Breast epithelium (tissue), 4 donors: ENCODE measurements at regions not wholly inside any gene's neighbourhood (a gene's known extent, or its start where the extent isn't known, plus 50 kb on each side); places are given as distances from the start of the nearest gene placed in this dataset.
"Not testable (repeated sequence)": the region's sequence is repeated elsewhere in the genome, so short reads cannot be mapped to it uniquely, and the experiment has no call there.

ENCODE experiments used
- DNase-seq, 2 donors: peaks; one replicate each; pipeline ENCODE4 v3.0.0-alpha.2; 2019; ENCODE audit warnings: low spot score in 2 of 2
- H3K27ac ChIP-seq, 2 donors: fragments of 200-600 bp; sonication (generic) in 1 of 2; one replicate each; pipeline ENCODE4 v1.5.1; 2016 to 2019; ENCODE audit warnings: mild to moderate bottlenecking in 1 of 2
- H3K27me3 ChIP-seq, 2 donors: fragments of 200-600 bp; sonication (generic) in 1 of 2; one replicate each; pipeline versions ENCODE4 v1.5.1 to v1.6.0; 2017 to 2019; ENCODE audit warnings: control low read depth in 1 of 2, mild to moderate bottlenecking in 1 of 2
- H3K36me3 ChIP-seq: fragments of 200-600 bp; one replicate; pipeline ENCODE4 v1.5.1; 2019
- H3K4me1 ChIP-seq, 2 donors: fragments of 200-600 bp; sonication (generic); one replicate each; pipeline ENCODE4 v1.5.1; 2016 to 2019; ENCODE audit warnings: control low read depth in 1 of 2
- H3K4me3 ChIP-seq, 3 donors: fragments of 200-600 bp; sonication (generic); 1 replicate in 2 of 3; 2 replicates in 1 of 3; pipeline ENCODE4 v1.5.1; 2016 to 2019; ENCODE audit warnings: mild to moderate bottlenecking in 3 of 3, moderate library complexity in 2 of 3
- H3K9me3 ChIP-seq, 2 donors: fragments of 200-600 bp; sonication (generic) in 1 of 2; one replicate each; pipeline ENCODE4 v1.5.1; 2016 to 2019; ENCODE audit warnings: control low read depth in 1 of 2
- POLR2A ChIP-seq: fragments of 450-650 bp; IDR thresholded peaks from one replicate; pipeline ENCODE4 v1.6.1; 2016; ENCODE audit warnings: antibody characterized with exemption, mild to moderate bottlenecking, moderate library complexity
- POLR2AphosphoS5 ChIP-seq, 3 donors: sonication (generic); formaldehyde crosslinking; IDR thresholded peaks; one replicate each; pipeline ENCODE4 v1.6.1; 2017; ENCODE audit warnings: antibody characterized with exemption in 3 of 3
- intact Hi-C: fragments of 100-400 bp; cut with DNase I; formaldehyde crosslinking; loops from one replicate; pipeline ENCODE4 v1.15.1; 2023; ENCODE audit warnings: low total_unique reads
- TF ChIP-seq, protein P1 (sequence below), 3 donors: fragments of 450-650 bp; IDR thresholded peaks; one replicate each; pipeline ENCODE4 v1.5.1; 2016 to 2017; ENCODE audit warnings: antibody characterized with exemption in 3 of 3, mild to moderate bottlenecking in 3 of 3, moderate library complexity in 3 of 3

DNA sequence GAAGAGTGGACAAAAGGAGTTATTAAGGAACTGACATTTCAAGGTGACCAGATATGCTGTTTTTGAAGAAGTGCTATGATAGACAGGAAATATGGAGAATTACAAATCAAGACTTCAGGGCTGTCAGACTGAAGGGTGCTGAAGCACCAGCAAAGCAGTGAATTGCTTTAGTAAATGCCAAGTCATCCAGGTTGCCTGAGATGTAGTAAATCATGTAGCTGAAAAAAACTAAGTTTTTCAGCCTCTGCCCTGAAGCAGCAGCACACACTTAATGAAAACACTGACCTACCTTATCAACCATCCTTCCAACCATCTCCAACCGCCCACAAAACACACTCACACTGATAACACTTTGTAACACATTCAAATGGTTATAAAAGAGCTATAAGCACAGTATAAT is 110.0 kb downstream of the PRR15 start:
- H3K4me3 ChIP-seq, intact Hi-C loops, H3K27me3 ChIP-seq, H3K4me1 ChIP-seq, H3K9me3 ChIP-seq, H3K27ac ChIP-seq, H3K36me3 ChIP-seq, DNase-seq: not testable (repeated sequence)

DNA sequence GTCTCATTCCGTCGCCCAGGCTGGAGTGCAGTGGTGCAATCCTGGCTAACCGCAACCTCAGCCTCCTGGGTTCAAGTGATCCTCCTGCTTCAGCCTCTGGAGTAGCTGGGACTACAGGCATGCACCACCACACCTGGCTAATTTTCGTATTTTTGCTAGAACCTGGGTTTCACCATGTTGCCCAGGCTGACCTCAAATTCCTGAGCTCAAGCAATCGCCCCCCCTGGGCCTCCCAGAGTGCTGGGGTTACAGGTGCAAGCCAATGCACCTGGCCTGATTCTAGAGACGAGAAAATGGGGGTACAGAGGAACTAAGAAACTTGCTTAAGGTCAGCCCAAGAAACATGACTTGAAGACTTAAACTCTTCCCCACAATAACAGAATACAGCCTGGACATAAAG is 111.0 kb downstream of the PRR15 start:
- H3K27me3 ChIP-seq, H3K4me3 ChIP-seq, H3K4me1 ChIP-seq, DNase-seq, H3K9me3 ChIP-seq, intact Hi-C loops, H3K36me3 ChIP-seq, H3K27ac ChIP-seq: not testable (repeated sequence)

DNA sequence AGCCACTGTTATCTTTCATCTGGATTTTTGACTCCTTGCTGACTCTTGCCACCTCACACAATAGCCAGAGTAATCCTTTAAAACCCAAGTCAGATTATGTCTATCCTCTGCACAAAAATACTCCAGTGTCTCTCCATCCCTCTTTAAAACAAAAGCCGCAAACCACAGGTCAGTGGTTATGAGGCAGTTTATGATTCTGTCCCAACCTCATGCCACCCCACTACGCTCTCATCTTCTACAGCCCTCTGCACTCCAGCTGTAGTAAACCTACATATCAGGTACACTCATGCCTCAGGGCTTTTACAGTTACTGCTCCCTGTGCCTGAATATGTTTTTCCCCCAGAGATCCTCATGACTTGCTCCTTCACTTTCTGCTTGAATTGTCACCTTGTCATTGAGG is 113.6 kb downstream of the PRR15 start:
- H3K36me3 ChIP-seq, H3K4me1 ChIP-seq, H3K9me3 ChIP-seq, DNase-seq, H3K4me3 ChIP-seq, intact Hi-C loops, H3K27me3 ChIP-seq, H3K27ac ChIP-seq: not testable (repeated sequence)

DNA sequence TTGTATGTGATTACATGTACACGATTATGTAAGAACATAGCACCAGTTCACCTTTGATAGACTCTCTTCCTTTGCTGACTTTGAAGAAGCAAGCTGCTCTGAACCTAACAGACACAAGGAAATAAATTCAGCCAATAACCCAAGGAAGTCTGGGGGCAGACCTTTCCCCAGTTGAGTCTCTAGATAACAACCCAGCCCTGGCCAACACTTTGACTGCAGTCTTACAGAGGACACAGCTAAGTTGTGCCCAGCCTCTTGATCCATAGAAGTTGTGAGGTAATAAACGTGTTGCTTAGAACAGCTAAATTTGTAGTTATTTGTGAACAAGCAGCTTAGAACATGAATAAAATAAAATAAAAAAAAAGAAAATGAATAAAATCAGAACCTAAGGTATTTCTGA is 116.3 kb downstream of the PRR15 start:
- DNase-seq, H3K4me1 ChIP-seq, H3K27ac ChIP-seq, intact Hi-C loops, H3K4me3 ChIP-seq, H3K9me3 ChIP-seq, H3K36me3 ChIP-seq, H3K27me3 ChIP-seq: not testable (repeated sequence)

DNA sequence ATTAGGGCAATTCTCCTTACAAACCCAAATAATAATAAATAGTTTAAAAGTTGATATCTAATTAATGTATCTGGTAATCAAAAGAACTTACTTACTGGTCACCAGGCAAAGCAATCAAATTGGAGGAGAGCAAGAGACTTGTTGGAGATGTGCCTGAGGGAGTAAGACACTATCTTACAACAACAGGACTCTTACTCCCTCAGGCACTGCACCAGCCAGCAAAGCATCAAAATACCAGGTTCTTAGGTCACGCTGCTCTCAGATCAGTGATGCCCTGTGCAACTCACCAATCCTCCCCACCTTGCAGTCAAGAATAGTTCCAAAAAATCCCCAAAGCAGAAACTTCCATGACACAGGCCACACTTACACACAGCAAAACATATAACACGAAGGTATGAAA is 117.0 kb downstream of the PRR15 start:
- H3K27ac ChIP-seq, H3K9me3 ChIP-seq, intact Hi-C loops, H3K4me1 ChIP-seq, H3K4me3 ChIP-seq, DNase-seq, H3K27me3 ChIP-seq, H3K36me3 ChIP-seq: not testable (repeated sequence)

DNA sequence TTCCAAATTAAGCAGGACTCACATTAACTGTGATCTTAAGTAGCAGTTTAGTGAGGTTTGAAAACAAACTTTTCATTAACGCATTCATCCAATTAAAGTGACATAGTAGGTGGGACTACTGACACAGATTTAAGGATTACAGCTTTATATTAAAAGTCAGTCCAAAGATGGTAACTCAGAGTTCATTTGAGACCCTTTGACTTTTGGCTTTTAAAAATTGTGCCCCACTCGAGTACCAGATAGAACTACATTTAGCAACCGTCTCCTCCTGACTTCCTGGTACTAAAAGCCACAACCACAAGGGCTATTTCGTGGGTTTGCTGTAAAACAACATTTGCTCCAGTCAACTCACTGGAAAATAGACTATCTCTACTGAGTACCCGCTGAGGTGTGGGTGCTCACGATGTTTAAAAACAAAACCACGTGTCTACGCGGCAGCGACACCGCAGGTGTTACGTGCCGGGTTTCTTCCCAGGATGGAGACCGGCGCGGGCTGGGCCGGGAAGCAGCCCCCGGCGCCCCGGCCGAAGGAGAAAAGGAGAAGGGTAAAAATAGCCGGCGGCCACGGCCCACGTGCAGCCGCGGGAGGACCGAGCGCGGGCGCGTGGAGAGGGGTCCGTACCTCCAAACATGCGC is 120.6 kb downstream of the PRR15 start:
- Histone ChIP-seq H3K27ac (peak overlapping the region; percentile 93 to 98), H3K4me3 (peak overlapping the region; percentile 64 to 81 (median 77))
- H3K36me3 ChIP-seq, H3K9me3 ChIP-seq, intact Hi-C loops, H3K4me1 ChIP-seq, DNase-seq, H3K27me3 ChIP-seq: not testable (repeated sequence)

DNA sequence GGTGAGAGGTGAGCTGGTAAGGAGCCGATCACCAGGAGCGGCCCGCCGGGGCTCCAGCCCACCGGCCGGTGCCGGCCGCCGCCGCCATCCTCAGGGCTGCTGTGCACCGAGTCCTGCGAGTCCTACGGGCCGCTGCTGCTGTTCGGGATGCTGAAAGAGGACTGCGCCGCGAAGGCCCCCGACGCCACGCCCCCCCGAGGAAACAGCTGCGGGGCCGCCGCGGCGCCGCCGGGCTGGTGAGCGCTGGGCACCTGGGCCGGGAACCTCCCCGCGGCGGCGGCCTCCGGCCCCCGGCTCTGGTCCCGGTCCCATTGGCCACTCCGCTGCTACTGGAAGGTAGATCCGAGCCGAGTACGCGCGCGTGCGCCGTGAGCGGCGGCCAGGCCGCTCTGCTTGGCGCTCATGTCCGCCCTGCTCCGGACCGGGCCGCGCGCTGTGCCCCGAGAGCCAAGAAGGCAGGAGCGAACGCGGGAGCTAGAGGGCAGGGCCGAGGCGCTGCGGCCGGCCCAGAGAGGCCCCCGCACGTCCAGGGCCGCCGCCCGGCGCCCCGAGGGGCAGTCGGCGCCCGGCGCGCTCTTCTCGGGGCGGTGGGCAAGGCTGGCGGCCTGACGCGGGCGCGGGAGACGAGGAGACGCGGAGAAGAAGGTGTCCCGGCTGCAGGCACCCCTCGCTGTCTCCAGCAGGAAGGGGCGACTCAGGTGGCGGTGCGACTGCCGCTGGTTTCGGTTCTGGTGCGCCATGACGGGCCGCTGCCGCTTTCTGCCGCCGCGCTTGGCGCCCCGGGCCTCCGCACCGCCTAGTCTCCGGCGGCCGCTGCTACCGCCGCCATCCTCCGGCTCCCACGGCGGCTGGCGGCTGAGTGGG is 121.3 kb upstream of the WIPF3 start:
- Histone ChIP-seq H3K27me3 (no peaks in the 10 kb centered on the region), H3K4me1 (no peaks in the 10 kb centered on the region)
- intact Hi-C loops: no loop called here

DNA sequence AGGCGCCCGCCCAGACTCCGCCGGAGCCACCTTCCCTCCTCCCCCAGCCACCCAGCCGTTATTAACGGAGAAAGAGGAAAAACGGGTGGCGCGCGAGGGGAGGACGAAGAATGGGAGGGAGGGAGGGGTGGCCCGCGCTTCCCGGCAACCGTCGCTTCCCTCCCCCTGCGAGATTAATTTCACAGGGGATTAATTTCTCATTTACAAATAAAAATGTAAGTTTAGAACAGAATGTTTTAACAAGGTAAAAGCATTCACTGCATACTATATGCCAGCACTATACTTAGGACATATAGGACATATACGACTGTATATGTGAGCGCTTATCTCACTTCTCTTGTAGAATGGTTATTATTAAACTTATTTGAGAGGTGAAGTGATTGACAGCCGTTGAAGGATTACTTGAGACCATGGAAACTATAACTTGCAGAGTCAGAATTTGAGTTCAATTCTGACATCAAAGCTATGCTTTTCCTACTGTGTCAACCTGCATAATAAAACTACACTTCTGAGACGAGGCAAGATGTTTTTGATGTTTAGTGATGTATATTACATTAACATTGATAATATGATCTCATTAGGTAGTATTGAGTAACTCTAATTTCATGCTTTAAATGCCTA is 120.5 kb upstream of the WIPF3 start:
- peak overlapping the region; percentile 64 to 81 (median 77) for H3K4me3 ChIP-seq
- H3K27ac ChIP-seq: peak overlapping the region; percentile 93 to 98
- H3K36me3 ChIP-seq, H3K27me3 ChIP-seq, DNase-seq, H3K9me3 ChIP-seq, H3K4me1 ChIP-seq, intact Hi-C loops: not testable (repeated sequence)

More for the DNA sequence above, 121.3 kb upstream of the WIPF3 start:
- peak overlapping the region; percentile 93 to 98 for H3K27ac ChIP-seq
- DNase-seq: peak; percentile 45 to 75
- no peaks in the 10 kb centered on the region for H3K36me3 ChIP-seq
- H3K9me3 ChIP-seq: no peaks in the 10 kb centered on the region
- H3K4me3 ChIP-seq: peak overlapping the region; percentile 64 to 81 (median 77)
- TF ChIP-seq, protein P1, sequence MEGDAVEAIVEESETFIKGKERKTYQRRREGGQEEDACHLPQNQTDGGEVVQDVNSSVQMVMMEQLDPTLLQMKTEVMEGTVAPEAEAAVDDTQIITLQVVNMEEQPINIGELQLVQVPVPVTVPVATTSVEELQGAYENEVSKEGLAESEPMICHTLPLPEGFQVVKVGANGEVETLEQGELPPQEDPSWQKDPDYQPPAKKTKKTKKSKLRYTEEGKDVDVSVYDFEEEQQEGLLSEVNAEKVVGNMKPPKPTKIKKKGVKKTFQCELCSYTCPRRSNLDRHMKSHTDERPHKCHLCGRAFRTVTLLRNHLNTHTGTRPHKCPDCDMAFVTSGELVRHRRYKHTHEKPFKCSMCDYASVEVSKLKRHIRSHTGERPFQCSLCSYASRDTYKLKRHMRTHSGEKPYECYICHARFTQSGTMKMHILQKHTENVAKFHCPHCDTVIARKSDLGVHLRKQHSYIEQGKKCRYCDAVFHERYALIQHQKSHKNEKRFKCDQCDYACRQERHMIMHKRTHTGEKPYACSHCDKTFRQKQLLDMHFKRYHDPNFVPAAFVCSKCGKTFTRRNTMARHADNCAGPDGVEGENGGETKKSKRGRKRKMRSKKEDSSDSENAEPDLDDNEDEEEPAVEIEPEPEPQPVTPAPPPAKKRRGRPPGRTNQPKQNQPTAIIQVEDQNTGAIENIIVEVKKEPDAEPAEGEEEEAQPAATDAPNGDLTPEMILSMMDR (IDR thresholded peaks at IDR 0.05): no peak
- TF ChIP-seq POLR2AphosphoS5 (IDR thresholded peaks at IDR 0.05) (no peak), POLR2A (no peak)

DNA sequence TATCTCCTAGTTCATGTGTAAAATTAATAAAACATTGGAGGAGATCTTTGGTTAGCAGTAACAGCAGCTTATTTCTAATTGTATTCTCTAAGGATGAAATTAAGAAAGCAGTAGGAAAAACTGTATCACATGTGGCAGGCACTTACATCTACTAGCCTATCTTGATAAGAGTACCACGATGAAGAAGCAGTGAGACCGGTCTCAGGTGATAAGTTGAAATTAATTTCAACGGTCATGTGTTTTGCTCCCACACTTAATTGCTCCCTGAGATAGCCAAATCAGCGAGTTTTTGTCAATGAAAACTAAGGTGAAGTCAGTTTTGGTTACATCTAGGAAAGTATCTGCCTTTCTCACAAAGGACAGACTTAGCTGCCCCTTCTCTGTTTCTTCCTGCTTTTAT is 115.8 kb upstream of the WIPF3 start:
- H3K4me1 ChIP-seq, H3K36me3 ChIP-seq, H3K9me3 ChIP-seq, H3K27me3 ChIP-seq, H3K27ac ChIP-seq, DNase-seq, H3K4me3 ChIP-seq, intact Hi-C loops: not testable (repeated sequence)

DNA sequence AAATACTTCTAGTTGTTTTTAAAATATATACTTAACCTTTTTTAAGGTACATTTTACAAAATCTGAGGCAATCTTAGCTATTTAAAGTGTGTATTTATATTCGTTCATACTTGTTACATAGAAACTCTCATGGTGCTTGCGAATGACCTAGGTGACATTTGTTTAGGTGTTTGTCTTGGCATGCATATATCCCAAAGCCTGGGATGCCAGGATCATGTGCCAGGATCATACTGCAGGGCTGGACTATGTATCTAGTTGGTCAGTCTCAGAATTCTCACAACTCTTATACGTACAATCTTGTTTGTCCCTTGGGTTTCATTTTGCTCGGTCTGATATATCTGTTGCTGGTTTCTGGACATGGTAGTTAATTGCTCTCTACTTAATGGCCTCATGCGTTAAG is 109.9 kb upstream of the WIPF3 start:
- intact Hi-C loops, H3K4me3 ChIP-seq, H3K9me3 ChIP-seq, H3K4me1 ChIP-seq, H3K27ac ChIP-seq, DNase-seq, H3K36me3 ChIP-seq, H3K27me3 ChIP-seq: not testable (repeated sequence)

DNA sequence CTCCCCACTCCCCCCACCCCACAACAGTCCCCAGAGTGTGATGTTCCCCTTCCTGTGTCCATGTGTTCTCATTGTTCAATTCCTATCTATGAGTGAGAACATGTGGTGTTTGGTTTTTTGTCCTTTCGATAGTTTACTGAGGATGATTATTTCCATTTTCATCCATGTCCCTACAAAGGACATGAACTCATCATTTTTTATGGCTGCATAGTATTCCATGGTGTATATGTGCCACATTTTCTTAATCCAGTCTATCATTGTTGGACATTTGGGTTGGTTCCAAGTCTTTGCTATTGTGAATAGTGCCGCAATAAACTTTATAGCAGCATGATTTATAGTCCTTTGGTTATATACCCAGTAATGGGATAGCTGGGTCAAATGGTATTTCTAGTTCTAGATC is 106.6 kb upstream of the WIPF3 start:
- H3K27ac ChIP-seq, H3K36me3 ChIP-seq, H3K4me1 ChIP-seq, H3K27me3 ChIP-seq, H3K9me3 ChIP-seq, H3K4me3 ChIP-seq, intact Hi-C loops, DNase-seq: not testable (repeated sequence)

DNA sequence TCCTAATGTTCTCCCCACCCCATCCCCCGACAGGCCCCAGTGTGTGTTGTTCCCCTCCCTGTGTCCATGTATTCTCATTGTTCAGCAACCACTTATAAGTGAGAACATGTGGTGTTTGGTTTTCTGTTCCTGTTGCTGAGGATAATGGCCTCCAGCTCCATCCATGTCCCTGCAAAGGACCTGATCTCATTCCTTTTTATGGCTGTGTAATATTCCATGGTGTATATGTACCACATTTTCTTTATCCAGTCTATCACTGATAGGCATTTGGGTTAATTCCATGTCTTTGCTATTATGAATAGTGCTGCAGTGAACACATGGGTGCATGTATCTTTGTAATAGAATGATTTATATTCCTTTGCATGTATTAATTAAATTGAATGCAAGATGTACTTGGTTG is 104.8 kb upstream of the WIPF3 start:
- DNase-seq, H3K4me1 ChIP-seq, H3K27ac ChIP-seq, intact Hi-C loops, H3K4me3 ChIP-seq, H3K36me3 ChIP-seq, H3K9me3 ChIP-seq, H3K27me3 ChIP-seq: not testable (repeated sequence)
